OCI-LY1 (cell line): ENCODE measurements at regions not wholly inside any gene's neighbourhood (a gene's known extent, or its start where the extent isn't known, plus 50 kb on each side); places are given as distances from the start of the nearest gene placed in this dataset.

Experiments
- H2AFZ ChIP-seq: fragments of 200-600 bp; sonication (generic), shearing (Covaris generic); 2 replicates; pipeline ENCODE4 v1.6.0; 2014; ENCODE audit warnings: antibody characterized with exemption, mild to moderate bottlenecking, low read length
- H3F3A ChIP-seq: fragments of 200-600 bp; sonication (generic), shearing (Covaris generic); 2 replicates; pipeline ENCODE4 v1.6.0; 2014; ENCODE audit warnings: mild to moderate bottlenecking, antibody characterized with exemption, low read length, moderate library complexity; ENCODE audit not compliant: insufficient read depth
- H3K27ac ChIP-seq: fragments of 200-600 bp; sonication (generic); 2 replicates; pipeline ENCODE4 v1.5.1; 2014; ENCODE audit warnings: low read length, mixed run types, mild to moderate bottlenecking, low read depth; ENCODE audit not compliant: poor library complexity, severe bottlenecking
- H3K27me3 ChIP-seq: fragments of 200-600 bp; sonication (generic); 2 replicates; pipeline ENCODE4 v1.6.0; 2014; ENCODE audit warnings: antibody characterized with exemption, mild to moderate bottlenecking, low read length, moderate library complexity; ENCODE audit not compliant: insufficient read depth
- H3K36me3 ChIP-seq: fragments of 200-600 bp; sonication (generic); 2 replicates; pipeline ENCODE4 v1.6.1; 2014; ENCODE audit warnings: mild to moderate bottlenecking, antibody characterized with exemption, low read length, moderate library complexity, mixed read lengths; ENCODE audit not compliant: insufficient read depth
- H3K4me1 ChIP-seq: fragments of 200-600 bp; sonication (generic); 2 replicates; pipeline ENCODE4 v1.5.1; 2014; ENCODE audit warnings: mild to moderate bottlenecking, low read length, moderate library complexity; ENCODE audit not compliant: insufficient read depth, severe bottlenecking
- H3K4me2 ChIP-seq: fragments of 200-600 bp; sonication (generic), shearing (Covaris generic); 2 replicates; pipeline ENCODE4 v1.6.1; 2014; ENCODE audit warnings: low read length
- H3K4me3 ChIP-seq: fragments of 200-600 bp; sonication (generic); 2 replicates; pipeline ENCODE4 v1.5.1; 2014; ENCODE audit warnings: low read length, low read depth, mild to moderate bottlenecking, mixed read lengths; ENCODE audit not compliant: poor library complexity, severe bottlenecking
- H3K79me2 ChIP-seq: fragments of 200-600 bp; shearing (Covaris generic); 2 replicates; pipeline ENCODE4 v1.6.1; 2016; ENCODE audit warnings: mixed run types, low read length, mixed read lengths; ENCODE audit not compliant: insufficient read depth
- H3K9ac ChIP-seq: fragments of 200-600 bp; sonication (generic), shearing (Covaris generic); 2 replicates; pipeline ENCODE4 v1.6.1; 2014; ENCODE audit warnings: mild to moderate bottlenecking, low read length, mixed read lengths
- H3K9me2 ChIP-seq: fragments of 200-600 bp; sonication (generic), shearing (Covaris generic); 2 replicates; pipeline ENCODE4 v1.6.1; 2014; ENCODE audit warnings: low read depth, mild to moderate bottlenecking, low read length, mixed read lengths
- H3K9me3 ChIP-seq: fragments of 200-600 bp; shearing (Covaris generic); 2 replicates; pipeline ENCODE4 v1.6.1; 2014; ENCODE audit warnings: low read length, mixed read lengths
- H4K20me1 ChIP-seq: fragments of 200-600 bp; sonication (generic), shearing (Covaris generic); 2 replicates; pipeline ENCODE4 v1.6.0; 2016; ENCODE audit warnings: mild to moderate bottlenecking, low read length; ENCODE audit not compliant: insufficient read depth
- EZH2 ChIP-seq: fragments of 200-600 bp; sonication (generic), shearing (Covaris generic); IDR thresholded peaks from 2 replicates; pipeline ENCODE4 v1.8.0; 2017; ENCODE audit warnings: borderline replicate concordance, mixed run types, mild to moderate bottlenecking, antibody characterized with exemption, low read length, moderate library complexity, mixed read lengths
- TF ChIP-seq, protein P1 (sequence below): fragments of 200-600 bp; sonication (generic), shearing (Covaris generic); IDR thresholded peaks from 2 replicates; pipeline ENCODE4 v1.5.1; 2017; ENCODE audit warnings: mild to moderate bottlenecking, antibody characterized with exemption, low read length, moderate library complexity, mixed read lengths

DNA sequence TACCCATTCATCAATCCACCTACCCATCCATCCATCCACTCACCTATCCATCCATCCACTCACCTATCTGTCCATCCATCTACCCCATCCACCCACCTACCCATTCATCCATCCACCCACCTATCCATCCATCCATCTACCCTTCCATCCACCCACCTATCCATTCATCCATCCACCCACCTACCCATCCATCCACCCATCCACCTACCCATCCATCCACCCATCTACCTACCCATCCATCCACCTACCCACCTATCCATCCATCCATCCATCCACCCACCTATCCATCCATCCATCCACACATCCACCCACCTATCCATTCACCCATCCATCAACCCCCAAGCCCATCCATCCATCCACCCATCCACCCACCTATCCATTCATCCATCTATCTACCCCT lies 267.1 kb downstream of the MRTFB start:
- Histone ChIP-seq H3K9ac (no peak overlapping the region), H3K9me3 (no peaks in the 10 kb centered on the region), H3K4me3 (no peak overlapping the region), H3K4me1 (no peaks in the 10 kb centered on the region), H2AFZ (no peak overlapping the region), H3K36me3 (no peaks in the 10 kb centered on the region), H3K27me3 (no peaks in the 10 kb centered on the region; the same call in 1 of the 2 replicates), H3K4me2 (no peak overlapping the region), H3F3A (no peaks in the 10 kb centered on the region), H3K27ac (no peak overlapping the region), H3K9me2 (no peaks in the 10 kb centered on the region), H4K20me1 (no peaks in the 10 kb centered on the region), H3K79me2 (no peaks in the 10 kb centered on the region)
- TF ChIP-seq EZH2 = no peak
- TF ChIP-seq, protein P1, sequence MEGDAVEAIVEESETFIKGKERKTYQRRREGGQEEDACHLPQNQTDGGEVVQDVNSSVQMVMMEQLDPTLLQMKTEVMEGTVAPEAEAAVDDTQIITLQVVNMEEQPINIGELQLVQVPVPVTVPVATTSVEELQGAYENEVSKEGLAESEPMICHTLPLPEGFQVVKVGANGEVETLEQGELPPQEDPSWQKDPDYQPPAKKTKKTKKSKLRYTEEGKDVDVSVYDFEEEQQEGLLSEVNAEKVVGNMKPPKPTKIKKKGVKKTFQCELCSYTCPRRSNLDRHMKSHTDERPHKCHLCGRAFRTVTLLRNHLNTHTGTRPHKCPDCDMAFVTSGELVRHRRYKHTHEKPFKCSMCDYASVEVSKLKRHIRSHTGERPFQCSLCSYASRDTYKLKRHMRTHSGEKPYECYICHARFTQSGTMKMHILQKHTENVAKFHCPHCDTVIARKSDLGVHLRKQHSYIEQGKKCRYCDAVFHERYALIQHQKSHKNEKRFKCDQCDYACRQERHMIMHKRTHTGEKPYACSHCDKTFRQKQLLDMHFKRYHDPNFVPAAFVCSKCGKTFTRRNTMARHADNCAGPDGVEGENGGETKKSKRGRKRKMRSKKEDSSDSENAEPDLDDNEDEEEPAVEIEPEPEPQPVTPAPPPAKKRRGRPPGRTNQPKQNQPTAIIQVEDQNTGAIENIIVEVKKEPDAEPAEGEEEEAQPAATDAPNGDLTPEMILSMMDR = no peak

DNA sequence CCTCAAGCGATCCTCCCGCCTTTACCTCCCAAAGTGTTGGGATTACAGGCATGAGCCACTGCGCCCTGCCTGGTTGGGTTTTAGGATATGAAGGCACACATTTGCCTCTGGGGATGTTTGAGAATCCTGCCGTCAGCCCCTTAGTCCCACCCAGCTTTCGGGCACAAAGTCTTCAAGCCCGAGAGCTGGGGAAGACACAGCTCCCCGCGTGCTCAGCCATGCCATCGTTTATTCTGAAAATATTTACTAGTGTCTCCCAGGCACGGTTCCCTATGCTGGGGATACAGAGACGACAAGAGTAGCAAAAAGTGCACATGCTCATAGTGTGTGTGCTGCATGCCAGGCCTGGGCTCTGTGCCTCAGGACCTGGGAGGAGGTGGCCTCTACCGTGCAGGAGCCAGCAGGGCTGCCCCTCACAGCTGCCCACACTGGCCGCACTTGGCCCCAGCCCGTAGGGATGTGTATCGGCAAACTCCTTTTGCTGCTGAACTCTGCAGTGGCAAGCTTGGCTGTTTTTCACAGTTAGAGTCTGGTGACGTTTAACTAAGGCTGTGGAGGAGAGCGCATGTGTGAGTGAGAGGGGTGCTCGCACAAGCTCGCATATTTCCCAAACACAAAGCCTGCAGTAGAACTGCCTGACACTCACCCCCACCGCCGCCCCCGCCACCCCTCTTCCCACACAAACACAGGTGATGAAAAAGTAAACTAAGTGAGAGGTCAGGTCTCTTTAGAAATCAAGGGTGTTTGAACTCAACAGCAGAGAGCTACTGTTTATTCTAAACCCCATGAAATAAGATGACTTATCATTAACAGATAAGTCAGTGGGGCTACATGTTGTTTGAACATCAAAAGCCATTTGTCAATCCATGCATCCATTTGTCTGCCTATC lies 266.4 kb downstream of the MRTFB start:
- H3K4me2 ChIP-seq = no peak overlapping the region
- no peaks in the 10 kb centered on the region; the same call in 1 of the 2 replicates for H3K27me3 ChIP-seq
- no peaks in the 10 kb centered on the region for H3F3A ChIP-seq
- H3K36me3 ChIP-seq = no peaks in the 10 kb centered on the region
- no peak overlapping the region for H3K9ac ChIP-seq
- H3K9me2 ChIP-seq = no peaks in the 10 kb centered on the region
- H3K79me2 ChIP-seq = no peaks in the 10 kb centered on the region
- H3K4me1 ChIP-seq = no peaks in the 10 kb centered on the region
- no peaks in the 10 kb centered on the region for H3K9me3 ChIP-seq
- TF ChIP-seq EZH2 = no peak
- H3K4me3 ChIP-seq = no peak overlapping the region
- H2AFZ ChIP-seq = no peak overlapping the region
- H3K27ac ChIP-seq = no peak overlapping the region
- H4K20me1 ChIP-seq = no peaks in the 10 kb centered on the region

DNA sequence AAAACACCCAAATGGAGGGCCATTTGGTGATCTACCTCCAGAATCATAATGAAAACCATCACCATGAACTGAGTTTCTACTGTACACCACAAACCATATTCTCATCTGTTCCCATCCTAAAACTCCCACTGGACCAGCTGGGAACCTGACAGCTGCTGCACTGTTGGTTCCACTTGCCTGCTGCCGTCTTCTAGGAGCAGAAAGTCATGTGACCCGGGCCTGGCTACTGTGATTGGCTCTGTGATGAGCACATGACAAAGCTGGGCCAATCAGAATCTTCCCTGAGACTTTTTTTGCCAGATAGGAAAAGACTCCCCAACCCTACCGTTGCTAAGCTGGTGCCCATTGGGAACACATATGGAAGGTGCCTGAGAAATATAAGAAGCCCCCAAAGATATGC lies 264.2 kb downstream of the MRTFB start:
- Histone ChIP-seq H3K4me2 (no peak overlapping the region), H3K9ac (no peak overlapping the region), H3K4me3 (no peak overlapping the region), H3K4me1 (no peaks in the 10 kb centered on the region), H3K27me3 (no peaks in the 10 kb centered on the region), H3K9me2 (no peaks in the 10 kb centered on the region), H3K36me3 (no peaks in the 10 kb centered on the region), H3K79me2 (no peaks in the 10 kb centered on the region), H3K9me3 (no peaks in the 10 kb centered on the region), H3K27ac (no peak overlapping the region), H4K20me1 (no peaks in the 10 kb centered on the region), H2AFZ (no peak overlapping the region), H3F3A (no peaks in the 10 kb centered on the region)
- no peak for TF ChIP-seq EZH2
- TF ChIP-seq, protein P1 = no peak
